H9 (cell line): ENCODE measurements at regions not wholly inside any gene's neighbourhood (a gene's known extent, or its start where the extent isn't known, plus 50 kb on each side); places are given as distances from the start of the nearest gene placed in this dataset.

Experiments used
- DNase-seq: peaks from one replicate; pipeline ENCODE4 v3.0.0-alpha.2; 2017
- H2AFZ ChIP-seq: one replicate; pipeline ENCODE4 v1.6.1; 2013; ENCODE audit warnings: mild to moderate bottlenecking, low read length, control low read depth, moderate library complexity
- H2AK5ac ChIP-seq: 2 replicates; pipeline ENCODE4 v1.6.1; 2013; ENCODE audit warnings: low read length, control low read depth, mixed read lengths; ENCODE audit not compliant: insufficient read length
- H2BK120ac ChIP-seq: one replicate; pipeline ENCODE4 v1.6.1; 2013; ENCODE audit warnings: low read depth, mild to moderate bottlenecking, low read length, control low read depth, inconsistent platforms; ENCODE audit not compliant: poor library complexity, severe bottlenecking
- H2BK12ac ChIP-seq: 2 replicates; pipeline ENCODE4 v1.6.1; 2013; ENCODE audit warnings: low read length, control low read depth, mixed read lengths, low read depth; ENCODE audit not compliant: insufficient read length
- H2BK15ac ChIP-seq: 2 replicates; pipeline ENCODE4 v1.6.1; 2013; ENCODE audit warnings: low read depth, low read length, control low read depth
- H2BK20ac ChIP-seq: one replicate; pipeline ENCODE4 v1.6.1; 2013; ENCODE audit warnings: low read depth, mild to moderate bottlenecking, low read length, control low read depth, inconsistent platforms; ENCODE audit not compliant: poor library complexity, severe bottlenecking
- H2BK5ac ChIP-seq: 2 replicates; pipeline ENCODE4 v1.6.1; 2013; ENCODE audit warnings: low read length, control low read depth, mixed read lengths; ENCODE audit not compliant: insufficient read length
- H3K14ac ChIP-seq: 2 replicates; pipeline ENCODE4 v1.6.1; 2013; ENCODE audit warnings: low read length, control low read depth; ENCODE audit not compliant: insufficient read depth
- H3K18ac ChIP-seq: 2 replicates; pipeline ENCODE4 v1.6.1; 2013; ENCODE audit warnings: low read depth, mild to moderate bottlenecking, mixed read lengths, low read length, control low read depth; ENCODE audit not compliant: insufficient read length
- H3K23ac ChIP-seq: 2 replicates; pipeline ENCODE4 v1.6.1; 2013; ENCODE audit warnings: low read length, control low read depth, mixed read lengths, low read depth; ENCODE audit not compliant: insufficient read length
- H3K23me2 ChIP-seq: 2 replicates; pipeline ENCODE4 v1.6.1; 2013; ENCODE audit warnings: low read depth, mild to moderate bottlenecking, mixed read lengths, low read length, control low read depth; ENCODE audit not compliant: insufficient read length, poor library complexity, severe bottlenecking
- H3K27ac ChIP-seq: 2 replicates; pipeline ENCODE4 v1.5.1; 2013; ENCODE audit warnings: low read length, control low read depth, mixed read lengths, low read depth; ENCODE audit not compliant: insufficient read length
- H3K27me3 ChIP-seq: 2 replicates; pipeline ENCODE4 v1.6.1; 2013; ENCODE audit warnings: low read length, control low read depth, inconsistent platforms; ENCODE audit not compliant: insufficient read depth
- H3K4ac ChIP-seq: 2 replicates; pipeline ENCODE4 v1.6.1; 2013; ENCODE audit warnings: low read depth, mild to moderate bottlenecking, control low read depth, inconsistent platforms, low read length, moderate library complexity
- H3K4me1 ChIP-seq: 2 replicates; pipeline ENCODE4 v1.6.1; 2013; ENCODE audit warnings: low read length, control low read depth, inconsistent platforms; ENCODE audit not compliant: insufficient read depth
- H3K4me2 ChIP-seq: 2 replicates; pipeline ENCODE4 v1.6.1; 2013; ENCODE audit warnings: low read length, control low read depth, mixed read lengths; ENCODE audit not compliant: insufficient read length, insufficient read depth
- H3K56ac ChIP-seq: 2 replicates; pipeline ENCODE4 v1.6.1; 2013; ENCODE audit warnings: low read depth, mild to moderate bottlenecking, mixed read lengths, low read length, control low read depth; ENCODE audit not compliant: insufficient read length
- H3K79me1 ChIP-seq: 2 replicates; pipeline ENCODE4 v1.6.1; 2013; ENCODE audit warnings: low read depth, mild to moderate bottlenecking, moderate library complexity, low read length, control low read depth, inconsistent platforms; ENCODE audit not compliant: insufficient read depth, poor library complexity, severe bottlenecking
- H3K79me2 ChIP-seq: 2 replicates; pipeline ENCODE4 v1.6.1; 2013; ENCODE audit warnings: low read length, control low read depth, inconsistent platforms; ENCODE audit not compliant: insufficient read depth
- H3K9ac ChIP-seq: 2 replicates; pipeline ENCODE4 v1.6.1; 2013; ENCODE audit warnings: low read length, control low read depth, mixed read lengths; ENCODE audit not compliant: insufficient read length; ENCODE audit errors: extremely low read depth
- H3K9me3 ChIP-seq: one replicate; pipeline ENCODE4 v1.6.1; 2013; ENCODE audit warnings: low read depth, low read length, inconsistent platforms; ENCODE audit not compliant: control insufficient read depth
- H3T11ph ChIP-seq: one replicate; pipeline ENCODE4 v1.6.1; 2013; ENCODE audit warnings: mild to moderate bottlenecking, low read length, control low read depth, inconsistent platforms
- H4K20me1 ChIP-seq: one replicate; pipeline ENCODE4 v1.6.1; 2013; ENCODE audit not compliant: control insufficient read depth, insufficient read length, insufficient read depth
- H4K5ac ChIP-seq: 2 replicates; pipeline ENCODE4 v1.6.1; 2013; ENCODE audit warnings: low read depth, mild to moderate bottlenecking, mixed read lengths, low read length, control low read depth; ENCODE audit not compliant: insufficient read length
- H4K8ac ChIP-seq: replicated peaks from 2 replicates; pipeline ENCODE4 v1.6.1; 2013; ENCODE audit warnings: low read length, control low read depth, mixed read lengths, low read depth; ENCODE audit not compliant: insufficient read length
- H4K91ac ChIP-seq: 2 replicates; pipeline ENCODE4 v1.6.1; 2013; ENCODE audit warnings: low read depth, mild to moderate bottlenecking, moderate library complexity, mixed read lengths, low read length, control low read depth; ENCODE audit not compliant: insufficient read length
- H3K27ac Mint-ChIP-seq, 3 experiments: 2 replicates in 2 of 3; 3 replicates in 1 of 3; pipeline ENCODE4 v1.8.0; 2020 to 2021; ENCODE audit warnings: mixed read lengths in 3 of 3, mild to moderate bottlenecking in 1 of 3, moderate library complexity in 1 of 3
- H3K27me3 Mint-ChIP-seq: 2 replicates; pipeline ENCODE4 v1.8.0; 2021; ENCODE audit warnings: low read depth, mild to moderate bottlenecking, moderate library complexity, mixed read lengths
- H3K36me3 Mint-ChIP-seq, 3 experiments: 2 replicates in 2 of 3; 3 replicates in 1 of 3; pipeline ENCODE4 v1.8.0; 2020 to 2021; ENCODE audit warnings: low read depth in 3 of 3, mixed read lengths in 3 of 3; ENCODE audit not compliant: insufficient read depth in 1 of 3
- H3K4me1 Mint-ChIP-seq, 2 experiments: 2 replicates each; pipeline ENCODE4 v1.8.0; 2020; ENCODE audit warnings: mixed read lengths in 2 of 2
- H3K4me3 Mint-ChIP-seq, 2 experiments: 2 replicates in 1 of 2; 3 replicates in 1 of 2; pipeline ENCODE4 v1.8.0; 2020 to 2021; ENCODE audit warnings: mild to moderate bottlenecking in 2 of 2, mixed read lengths in 2 of 2, moderate library complexity in 1 of 2
- H3K9me3 Mint-ChIP-seq, 2 experiments: 2 replicates in 1 of 2; 3 replicates in 1 of 2; pipeline ENCODE4 v1.8.0; 2020; ENCODE audit warnings: mild to moderate bottlenecking in 2 of 2, mixed read lengths in 2 of 2, moderate library complexity in 1 of 2
- WGBS: extraction: QIAGEN DNeasy Blood & Tissue Kit; methylation state at CpG from one replicate; pipeline ENCODE4 v1.1.7; 2013; ENCODE audit warnings: missing lambda C conversion rate, low lambda C conversion rate, mixed read lengths; ENCODE audit not compliant: insufficient read length; ENCODE audit errors: extremely low coverage; 5-methylcytosine and 5-hydroxymethylcytosine counted together
- TF ChIP-seq, protein P1 (sequence below): fragments of 200-600 bp; sonication (generic); conservative IDR thresholded peaks from 3 replicates; pipeline ENCODE4 v1.8.0; 2021; ENCODE audit warnings: antibody characterized with exemption, mild to moderate bottlenecking

DNA sequence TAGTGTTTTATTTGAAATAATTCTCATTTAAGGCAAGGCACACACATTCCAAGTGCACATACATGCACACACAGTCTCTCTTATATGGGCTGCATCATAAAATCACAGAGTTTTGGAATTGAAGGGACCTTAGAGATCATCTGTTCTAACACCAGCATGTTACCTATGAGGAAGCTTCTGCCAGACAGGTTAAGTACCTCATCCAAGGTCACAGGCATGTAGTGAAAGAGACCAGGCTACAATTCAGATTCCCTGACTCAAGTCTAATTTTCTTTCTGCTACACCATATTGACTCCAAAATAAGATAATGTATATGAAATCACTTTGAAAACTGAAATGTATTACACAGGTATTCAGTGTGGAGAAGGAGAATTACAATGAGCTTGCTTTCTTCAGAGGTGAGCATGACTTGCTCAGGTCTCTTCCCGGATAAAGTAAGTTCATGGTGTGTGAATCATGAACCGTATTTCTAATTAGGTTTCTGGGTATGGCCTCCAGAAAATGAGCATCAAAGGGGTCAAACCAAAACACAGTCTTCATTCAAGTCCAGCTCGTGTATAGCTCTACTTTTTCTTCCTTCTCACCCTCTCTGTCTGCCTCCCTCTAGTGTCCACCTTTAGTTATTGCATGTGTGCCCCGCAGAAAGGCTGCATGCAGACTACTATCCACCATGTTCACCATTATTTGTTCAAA, 411.9 kb downstream of the FUT8 start:
- H3K9me3 ChIP-seq: no peaks in the 10 kb centered on the region
- Mint-ChIP-seq H3K9me3 (no peaks in the 10 kb centered on the region), H3K27ac (no peak overlapping the region), H3K4me3 (no peak overlapping the region), H3K27me3 (no peaks in the 10 kb centered on the region; the same call in 1 of the 2 replicates), H3K36me3 (no peaks in the 10 kb centered on the region), H3K4me1 (peaks cover 34% of the 10 kb centered on the region in 2 experiments)
- H3K4ac ChIP-seq: no peak overlapping the region
- no peaks in the 10 kb centered on the region for H3K79me1 ChIP-seq
- H3K23ac ChIP-seq: no peak overlapping the region
- no peak overlapping the region for H3K18ac ChIP-seq
- no peak overlapping the region for H2BK15ac ChIP-seq
- no peak overlapping the region for H3T11ph ChIP-seq
- no peak overlapping the region for H2AFZ ChIP-seq
- H3K56ac ChIP-seq: no peak overlapping the region
- no CpG with 5 or more reads among the region's 4 CpGs for WGBS
- H3K9ac ChIP-seq: no peak overlapping the region
- H2BK5ac ChIP-seq: no peak overlapping the region
- no peaks in the 10 kb centered on the region for H3K79me2 ChIP-seq
- H3K27me3 ChIP-seq: no peaks in the 10 kb centered on the region; the same call in 1 of the 2 replicates
- H3K27ac ChIP-seq: no peak overlapping the region
- H3K14ac ChIP-seq: no peak overlapping the region
- no peaks in the 10 kb centered on the region for H3K23me2 ChIP-seq
- no peak overlapping the region for H2AK5ac ChIP-seq
- no peaks in the 10 kb centered on the region for H4K20me1 ChIP-seq
- no peak overlapping the region for H4K91ac ChIP-seq
- no peak overlapping the region for H4K8ac ChIP-seq
- H3K4me2 ChIP-seq: no peak overlapping the region
- peaks cover 13% of the 10 kb centered on the region; the same call in 1 of the 2 replicates for H3K4me1 ChIP-seq
- no peak overlapping the region for H2BK120ac ChIP-seq
- H4K5ac ChIP-seq: no peak overlapping the region
- H2BK12ac ChIP-seq: no peak overlapping the region
- peak; percentile 71 for DNase-seq
- TF ChIP-seq, protein P1, sequence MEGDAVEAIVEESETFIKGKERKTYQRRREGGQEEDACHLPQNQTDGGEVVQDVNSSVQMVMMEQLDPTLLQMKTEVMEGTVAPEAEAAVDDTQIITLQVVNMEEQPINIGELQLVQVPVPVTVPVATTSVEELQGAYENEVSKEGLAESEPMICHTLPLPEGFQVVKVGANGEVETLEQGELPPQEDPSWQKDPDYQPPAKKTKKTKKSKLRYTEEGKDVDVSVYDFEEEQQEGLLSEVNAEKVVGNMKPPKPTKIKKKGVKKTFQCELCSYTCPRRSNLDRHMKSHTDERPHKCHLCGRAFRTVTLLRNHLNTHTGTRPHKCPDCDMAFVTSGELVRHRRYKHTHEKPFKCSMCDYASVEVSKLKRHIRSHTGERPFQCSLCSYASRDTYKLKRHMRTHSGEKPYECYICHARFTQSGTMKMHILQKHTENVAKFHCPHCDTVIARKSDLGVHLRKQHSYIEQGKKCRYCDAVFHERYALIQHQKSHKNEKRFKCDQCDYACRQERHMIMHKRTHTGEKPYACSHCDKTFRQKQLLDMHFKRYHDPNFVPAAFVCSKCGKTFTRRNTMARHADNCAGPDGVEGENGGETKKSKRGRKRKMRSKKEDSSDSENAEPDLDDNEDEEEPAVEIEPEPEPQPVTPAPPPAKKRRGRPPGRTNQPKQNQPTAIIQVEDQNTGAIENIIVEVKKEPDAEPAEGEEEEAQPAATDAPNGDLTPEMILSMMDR: peak; percentile 98
- no peak overlapping the region for H2BK20ac ChIP-seq
